Astrocyte of the cerebellum (primary cell): ENCODE measurements at regions not wholly inside any gene's neighbourhood (a gene's known extent, or its start where the extent isn't known, plus 50 kb on each side); places are given as distances from the start of the nearest gene placed in this dataset.

Source experiments
- DNase-seq: peaks from one replicate; pipeline ENCODE4 v3.0.0-alpha.2; 2011; ENCODE audit warnings: low read depth
- H3K4me3 ChIP-seq: 2 replicates; pipeline ENCODE4 v1.5.1; 2011; ENCODE audit warnings: mild to moderate bottlenecking, low read depth, low read length, moderate library complexity
- CTCF ChIP-seq: IDR thresholded peaks from 2 replicates; pipeline ENCODE4 v1.5.1; 2012; ENCODE audit warnings: low read length, low read depth, moderate library complexity, mild to moderate bottlenecking; ENCODE audit errors: missing control alignments
- in situ Hi-C: cut with HindIII; loops from 2 replicates; pipeline ENCODE4 v1.10.0; 2017; ENCODE audit warnings: low sequenced_read_pairs

GRCh38 chr4:141922236-141922635, 285.9 kb downstream of the IL15 start:
- no peak overlapping the region for H3K4me3 ChIP-seq
- no peak for DNase-seq
- in situ Hi-C loops: no loop called here
- no peak for TF ChIP-seq CTCF

GRCh38 chr4:141926406-141926805, 290.0 kb downstream of the IL15 start:
- no peak for DNase-seq
- no peak for TF ChIP-seq CTCF
- in situ Hi-C loops: no loop called here
- no peak overlapping the region for H3K4me3 ChIP-seq

GRCh38 chr4:141932490-141932889, 296.1 kb downstream of the IL15 start:
- no peak overlapping the region for H3K4me3 ChIP-seq
- in situ Hi-C loops: no loop called here
- DNase-seq: no peak
- TF ChIP-seq CTCF: no peak

- in situ Hi-C loops: no loop called here
Observed at GRCh38 chr4:141933978-141934377, 297.6 kb downstream of the IL15 start.

GRCh38 chr4:141955696-141956095, 319.3 kb downstream of the IL15 start:
- H3K4me3 ChIP-seq: no peak overlapping the region
- TF ChIP-seq CTCF: no peak
- in situ Hi-C loops: no loop called here
- no peak for DNase-seq

More at GRCh38 chr4:141933978-141934377, 297.6 kb downstream of the IL15 start:
- no peak for TF ChIP-seq CTCF
- H3K4me3 ChIP-seq: no peak overlapping the region
- no peak for DNase-seq

- no peak for DNase-seq
Observed at GRCh38 chr4:141957416-141957815, 321.0 kb downstream of the IL15 start.

More at GRCh38 chr4:141957416-141957815, 321.0 kb downstream of the IL15 start:
- no peak for TF ChIP-seq CTCF
- in situ Hi-C loops: no loop called here
- no peak overlapping the region for H3K4me3 ChIP-seq
